ENCODE measurements at regions not wholly inside any gene's neighbourhood (a gene's known extent, or its start where the extent isn't known, plus 50 kb on each side); places are given as distances from the start of the nearest gene placed in this dataset.

GRCh38 chr4:15226203-15226602 is 201.6 kb upstream of the C1QTNF7 start:
- TF ChIP-seq CTCF (IDR thresholded peaks at IDR 0.05; ENCODE audit: poor library complexity): no peak
- TF ChIP-seq EZH2phosphoT487 (IDR thresholded peaks at IDR 0.05; ENCODE audit: low read depth, severe bottlenecking, unreplicated experiment): no peak
